IPS DF 19.7 (cell line): ENCODE measurements at regions not wholly inside any gene's neighbourhood (a gene's known extent, or its start where the extent isn't known, plus 50 kb on each side); places are given as distances from the start of the nearest gene placed in this dataset.

Experiments
- DNase-seq: peaks from one replicate; pipeline ENCODE4 v3.0.0-alpha.2; 2013; ENCODE audit warnings: low read depth, low spot score

DNA sequence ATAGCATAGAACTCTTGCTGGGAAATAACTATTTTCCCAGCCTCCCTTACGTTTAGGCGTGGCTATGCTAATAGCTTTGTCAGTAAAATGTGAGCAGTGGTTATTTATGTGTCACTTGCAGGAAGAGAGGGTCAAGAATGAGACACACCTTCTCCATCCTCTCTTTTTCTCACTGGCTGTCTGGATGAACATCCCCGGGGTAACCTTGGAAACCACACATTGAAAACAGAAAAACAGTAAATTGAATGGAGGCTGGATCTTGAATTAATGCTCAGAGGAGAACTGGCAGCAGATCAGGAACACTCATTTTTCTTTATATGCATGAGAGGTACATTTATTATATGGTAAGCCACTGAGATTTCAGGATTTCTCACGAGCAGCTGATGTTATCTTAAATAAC lies 127.6 kb downstream of the DNAJB9 start:
- DNase-seq: no peak

DNA sequence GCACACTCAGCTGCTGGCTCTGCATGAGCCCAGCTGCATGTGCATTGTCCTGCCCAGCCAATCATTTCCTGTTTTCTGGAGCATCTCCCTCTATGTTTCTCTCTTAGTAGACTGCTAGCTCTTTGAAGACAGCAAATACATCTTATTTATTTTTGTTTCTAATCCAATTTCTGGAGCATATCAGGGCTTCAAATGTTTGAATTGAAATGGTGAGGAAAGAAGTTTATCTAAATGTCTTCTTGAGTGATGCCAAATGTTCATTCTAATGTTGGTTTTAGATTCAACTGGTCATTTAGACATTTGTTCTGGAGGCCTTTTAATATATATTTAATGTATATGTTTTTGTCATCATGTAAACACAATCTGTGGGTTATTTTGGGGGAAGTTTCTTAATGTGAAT lies 141.9 kb downstream of the DNAJB9 start:
- DNase-seq: no peak

DNA sequence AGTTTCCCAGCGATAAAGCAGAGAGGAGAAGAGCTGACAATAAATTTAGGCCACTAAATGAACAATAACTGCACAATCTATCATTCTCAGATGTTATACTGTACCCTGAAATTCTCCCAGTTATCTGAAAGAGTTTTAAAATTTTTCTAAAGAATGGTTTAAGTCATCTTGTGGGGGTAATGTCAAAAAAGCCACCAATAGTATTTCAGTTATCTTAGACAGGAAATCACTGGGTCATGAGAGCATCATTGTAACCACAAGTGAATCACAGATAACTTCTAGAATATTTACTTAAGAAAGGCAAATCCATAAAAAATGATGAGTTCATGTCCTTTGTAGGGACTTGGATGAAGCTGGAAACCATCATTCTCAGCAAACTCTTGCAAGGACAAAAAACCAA lies 147.1 kb downstream of the DNAJB9 start:
- DNase-seq: no peak

DNA sequence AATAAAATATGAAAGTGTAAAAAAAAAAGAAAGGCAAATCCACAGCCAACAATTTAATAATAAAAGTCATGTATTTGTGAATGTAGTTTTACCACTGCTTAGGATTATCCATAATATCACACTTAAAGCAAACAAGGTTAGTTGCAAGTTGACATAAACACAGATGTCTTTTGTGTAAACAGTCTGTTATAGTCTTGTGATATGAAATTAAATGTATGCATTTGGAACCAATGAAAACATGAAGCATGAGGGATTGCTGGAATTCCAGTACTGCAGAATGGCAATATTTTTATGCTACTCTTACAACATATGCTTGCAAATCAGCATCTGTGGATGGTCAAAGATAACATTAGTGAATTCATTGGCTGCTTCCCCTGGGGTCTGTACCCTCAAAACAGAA lies 148.1 kb downstream of the DNAJB9 start:
- no peak for DNase-seq

DNA sequence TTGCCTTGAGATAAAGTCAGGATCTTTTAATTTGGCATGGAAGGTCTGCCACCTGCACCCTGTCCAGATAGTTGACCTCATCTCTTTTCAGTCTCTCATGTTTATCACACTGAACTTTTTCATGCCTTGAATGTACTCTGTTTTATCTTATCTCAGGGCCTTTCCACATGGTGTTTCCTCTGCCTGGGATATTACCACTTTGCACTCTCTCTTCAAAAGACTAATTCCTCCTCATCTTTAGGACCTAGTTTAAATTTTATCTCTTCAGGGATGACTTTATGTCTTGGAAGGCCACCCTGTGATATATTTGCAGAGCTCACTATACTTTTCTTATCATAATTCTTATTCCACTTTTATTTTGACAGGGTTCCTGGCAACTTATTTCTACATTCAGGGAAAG lies 150.0 kb downstream of the DNAJB9 start:
- DNase-seq: no peak

DNA sequence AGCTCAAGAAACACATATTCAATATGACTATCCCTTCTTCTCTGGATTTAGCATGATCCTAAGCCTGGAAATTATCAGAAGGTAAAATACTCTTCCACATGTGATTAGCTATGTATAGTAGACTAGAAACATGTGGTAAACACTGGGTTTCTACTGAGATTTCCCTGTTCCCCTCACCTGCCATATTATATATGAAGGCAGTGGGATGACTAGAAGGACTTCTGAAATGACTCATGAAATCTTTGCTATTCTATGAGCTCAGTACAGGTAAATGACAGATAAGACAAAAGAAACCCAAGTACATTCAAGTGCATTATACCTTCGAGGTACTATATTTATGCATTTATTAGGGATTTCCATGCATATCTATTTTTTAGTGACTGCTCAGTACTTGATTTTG lies 152.9 kb downstream of the DNAJB9 start:
- no peak for DNase-seq

DNA sequence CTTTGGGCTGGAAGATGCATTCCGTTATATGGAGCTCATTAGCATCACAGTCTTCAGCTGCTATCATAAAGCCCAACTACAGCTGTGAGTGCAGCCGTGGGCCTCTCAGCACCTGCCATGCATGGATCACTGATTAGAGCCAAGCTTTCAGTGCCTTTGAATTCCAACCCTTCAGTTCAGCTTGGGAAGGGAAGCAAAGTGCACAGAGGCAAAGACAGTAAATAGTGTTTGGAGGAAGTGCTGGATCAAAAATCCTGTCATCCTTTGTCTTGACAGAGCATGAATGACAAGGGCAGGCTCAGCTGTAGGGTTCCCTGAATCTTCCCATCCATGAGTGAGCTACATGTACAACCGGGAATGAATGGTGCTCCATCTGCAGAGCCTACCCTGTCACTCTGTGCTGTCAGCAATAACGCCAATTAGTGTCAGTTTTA lies 153.7 kb downstream of the DNAJB9 start:
- DNase-seq: no peak

DNA sequence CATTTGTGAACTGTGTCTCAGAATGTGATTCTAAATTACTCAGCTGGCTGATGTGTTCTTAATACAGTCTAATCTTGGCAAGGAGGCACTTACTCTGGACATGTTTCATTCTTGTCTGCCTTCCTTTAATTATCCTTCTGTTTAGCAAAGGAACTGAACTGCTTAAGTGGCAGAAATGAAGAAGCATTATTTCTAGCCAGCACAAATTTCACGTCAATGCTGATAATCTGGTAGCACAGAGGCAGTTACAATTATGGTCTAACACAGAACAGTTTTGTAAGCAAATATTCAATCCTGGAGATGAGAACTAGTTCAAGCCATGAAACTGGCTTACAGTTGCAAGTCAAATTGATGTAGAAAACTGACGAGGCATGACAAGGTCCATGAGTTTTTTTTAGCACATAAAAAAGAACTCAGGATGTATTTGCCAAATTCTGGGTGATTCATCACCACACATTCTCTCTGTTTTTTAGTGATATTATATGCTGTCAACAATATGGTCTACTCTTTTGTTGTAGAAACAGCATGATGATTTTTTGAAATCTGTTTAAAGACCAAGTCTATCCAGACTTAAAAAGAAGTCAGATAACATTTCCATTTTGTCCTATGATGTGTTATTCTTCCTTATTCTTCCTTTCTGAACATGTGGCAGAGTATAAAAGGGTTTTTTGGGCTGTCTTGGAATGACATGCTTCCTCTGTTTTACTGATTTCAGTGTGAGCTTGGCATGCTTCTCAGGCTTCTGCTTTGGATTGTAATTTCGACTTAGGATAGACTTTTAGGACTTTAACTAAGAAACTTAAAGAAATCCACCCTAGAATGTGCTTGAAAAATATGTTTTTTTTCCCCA lies 154.8 kb downstream of the DNAJB9 start:
- no peak for DNase-seq

DNA sequence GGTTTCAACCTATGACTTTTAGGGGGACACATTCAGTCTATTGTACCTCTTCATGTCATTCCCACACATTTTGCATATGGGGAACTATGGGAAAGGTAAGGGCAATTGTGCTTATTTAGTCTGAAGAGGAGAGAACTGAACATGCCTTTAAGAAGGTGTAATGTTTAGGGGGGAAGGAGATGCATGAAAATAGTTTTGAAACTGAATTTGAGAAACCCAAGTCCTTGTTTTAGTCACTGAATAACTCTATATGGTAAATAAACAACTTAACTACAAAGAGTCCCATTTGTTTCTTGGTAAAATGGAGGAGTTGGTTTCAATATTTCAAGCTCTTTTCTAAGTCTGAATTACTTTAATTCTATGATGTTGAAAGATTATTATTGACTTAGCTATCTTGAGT lies 166.1 kb downstream of the DNAJB9 start:
- no peak for DNase-seq

DNA sequence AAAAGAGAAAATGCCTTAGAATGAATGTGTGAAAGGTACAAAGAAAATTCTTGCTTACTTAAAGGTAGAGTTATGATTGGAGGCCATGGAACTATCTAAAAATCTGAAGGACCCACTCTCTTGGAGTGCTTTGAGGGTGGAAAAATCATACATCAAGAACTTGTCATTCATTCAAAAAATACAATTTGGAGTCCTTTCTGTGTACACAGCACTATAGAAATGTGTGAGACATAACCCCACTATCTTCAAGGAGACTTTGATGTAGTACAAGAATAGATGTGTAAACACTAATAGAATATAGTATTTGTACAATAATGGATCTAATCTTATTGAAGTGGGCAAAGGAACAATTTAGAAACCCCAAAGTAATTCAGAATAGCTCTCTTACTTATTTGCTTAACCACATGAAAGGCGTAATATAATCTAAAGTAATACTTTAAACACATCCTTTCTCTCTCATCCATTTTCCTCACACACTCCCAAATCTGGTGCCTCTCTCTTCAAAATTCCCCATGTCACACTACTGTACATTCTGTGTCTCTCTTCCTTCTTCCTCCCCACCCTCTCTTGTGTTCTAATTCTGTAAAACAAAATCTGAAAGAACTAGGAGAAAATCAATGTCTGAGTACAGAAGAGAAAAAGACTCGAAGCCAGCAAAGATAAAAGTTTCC lies 166.7 kb downstream of the DNAJB9 start:
- no peak for DNase-seq

DNA sequence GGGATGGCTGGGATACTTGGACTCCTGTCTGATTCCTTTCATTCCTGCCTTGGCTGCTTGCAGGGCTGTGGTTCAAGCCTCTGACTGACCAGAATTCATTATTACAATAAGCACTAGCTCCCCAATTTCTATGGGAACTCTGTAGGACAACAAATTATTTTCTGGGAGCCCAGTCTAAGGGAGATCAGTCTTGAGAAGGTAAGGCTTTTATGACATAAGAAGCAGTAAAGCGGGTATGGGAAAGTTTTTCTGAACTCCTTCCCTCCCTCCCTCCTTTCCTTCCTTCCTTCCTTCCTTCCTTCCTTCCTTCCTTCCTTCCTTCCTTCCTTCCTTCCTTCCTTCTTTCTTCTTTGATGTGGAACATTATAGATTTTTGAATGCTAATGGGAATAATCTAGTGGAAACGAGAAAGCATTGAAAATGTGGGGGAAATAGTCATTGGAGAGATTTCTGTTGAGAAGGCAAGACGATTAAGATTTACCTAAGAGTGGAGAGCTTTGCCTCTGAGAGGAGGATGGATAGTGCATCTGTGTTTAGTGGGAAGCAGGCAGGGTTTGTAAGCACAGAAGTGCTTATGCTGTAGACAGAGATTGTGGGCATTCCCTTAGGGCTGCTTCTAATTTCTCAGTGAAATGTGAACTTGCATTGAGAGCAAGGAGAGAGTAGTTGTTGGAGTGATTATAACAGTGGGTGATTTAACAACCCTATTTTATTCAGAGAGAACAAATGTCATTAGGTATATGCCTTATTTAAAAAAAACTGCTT lies 201.5 kb downstream of the DNAJB9 start:
- DNase-seq: no peak

DNA sequence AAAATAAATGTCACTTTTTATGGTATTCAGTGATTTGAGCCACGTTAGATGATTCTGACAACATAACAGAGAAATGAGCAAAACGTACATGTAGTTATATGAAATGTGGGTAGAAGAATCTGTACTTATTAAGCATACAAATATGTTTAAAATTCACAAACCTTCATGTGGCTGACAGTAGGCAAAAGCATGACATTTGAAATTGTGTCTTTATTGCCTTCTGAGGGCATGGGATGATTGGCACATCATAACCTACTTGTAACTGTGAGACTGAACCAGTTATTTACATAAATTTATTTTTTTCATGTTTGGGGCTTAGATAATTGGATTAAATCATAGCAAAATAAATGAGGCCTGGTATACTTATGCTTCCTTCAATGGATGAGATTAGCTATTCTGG lies 202.2 kb downstream of the DNAJB9 start:
- DNase-seq: no peak

DNA sequence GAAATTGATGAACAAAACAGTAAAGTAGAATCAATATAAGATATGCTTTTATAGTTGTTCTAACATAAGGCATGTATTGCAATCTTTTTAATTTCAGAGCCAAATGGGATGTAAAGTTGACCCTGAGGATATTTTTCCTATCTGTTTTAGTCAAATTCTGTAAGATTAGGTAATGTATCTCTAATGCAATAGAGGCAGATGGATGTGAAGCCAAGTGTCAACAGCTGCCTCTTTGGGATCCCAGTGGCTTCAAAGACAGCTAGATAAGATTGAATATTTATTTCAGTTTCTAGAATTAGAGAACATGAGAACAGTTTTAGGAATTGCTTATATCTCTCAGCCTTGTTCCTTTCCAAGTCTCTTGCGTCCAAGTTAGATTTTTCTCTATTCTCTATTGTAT lies 208.3 kb downstream of the DNAJB9 start:
- no peak for DNase-seq

DNA sequence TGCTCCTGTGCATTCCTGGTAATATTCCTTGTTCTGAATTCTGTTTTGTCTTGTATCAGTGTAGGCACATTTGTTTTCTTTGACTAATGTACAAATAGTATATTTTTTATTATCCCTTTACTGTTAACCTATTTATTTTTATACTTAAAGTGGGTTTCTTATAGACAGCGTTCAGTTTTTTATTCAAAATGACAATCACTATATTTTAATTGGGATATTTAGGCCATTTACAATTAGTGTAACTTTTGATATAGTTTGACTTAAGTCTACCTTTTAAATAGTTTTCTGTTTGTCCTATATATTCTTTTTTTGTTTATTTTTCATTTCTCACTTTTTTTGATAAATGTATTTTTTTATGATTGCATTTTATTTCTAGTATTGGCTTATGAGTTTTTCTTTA lies 219.8 kb downstream of the DNAJB9 start:
- no peak for DNase-seq

DNA sequence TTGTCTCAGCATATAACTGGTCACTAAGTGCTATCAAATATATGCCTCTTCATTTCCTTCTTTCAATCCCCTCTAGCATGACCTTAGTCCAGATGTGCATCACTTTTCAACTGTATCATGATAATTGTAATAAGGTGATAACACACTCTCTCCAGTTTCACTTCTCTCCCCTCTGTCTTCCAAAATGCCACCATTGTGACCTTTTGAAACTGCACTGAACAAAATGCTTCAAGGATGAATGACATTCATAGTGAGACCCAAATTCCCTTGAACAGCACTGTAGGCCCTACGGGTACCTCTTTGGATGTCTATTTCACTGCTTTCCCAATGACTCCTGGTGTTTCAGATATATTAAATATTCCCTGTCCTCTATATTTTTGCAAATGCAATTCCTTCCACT lies 224.8 kb downstream of the DNAJB9 start:
- DNase-seq: no peak

DNA sequence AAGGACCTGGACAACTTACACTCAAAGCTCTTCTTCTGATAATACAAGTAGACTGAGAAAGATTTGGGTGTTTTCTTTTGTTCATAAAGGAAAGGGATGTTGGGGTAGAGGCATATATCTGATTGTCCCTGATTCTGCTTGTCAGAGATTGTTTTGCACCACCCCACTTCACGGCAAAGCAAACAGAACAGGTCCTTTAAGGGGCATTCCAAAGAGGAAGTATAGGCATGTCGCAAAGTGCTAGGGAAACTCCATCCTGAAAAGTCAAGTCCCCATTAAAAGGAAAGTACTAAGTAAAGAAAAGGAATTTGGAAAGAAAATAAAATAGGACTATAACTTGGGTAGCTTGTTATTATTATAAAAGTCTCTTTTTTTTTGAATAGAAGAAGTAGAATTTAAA lies 233.0 kb downstream of the DNAJB9 start:
- no peak for DNase-seq

DNA sequence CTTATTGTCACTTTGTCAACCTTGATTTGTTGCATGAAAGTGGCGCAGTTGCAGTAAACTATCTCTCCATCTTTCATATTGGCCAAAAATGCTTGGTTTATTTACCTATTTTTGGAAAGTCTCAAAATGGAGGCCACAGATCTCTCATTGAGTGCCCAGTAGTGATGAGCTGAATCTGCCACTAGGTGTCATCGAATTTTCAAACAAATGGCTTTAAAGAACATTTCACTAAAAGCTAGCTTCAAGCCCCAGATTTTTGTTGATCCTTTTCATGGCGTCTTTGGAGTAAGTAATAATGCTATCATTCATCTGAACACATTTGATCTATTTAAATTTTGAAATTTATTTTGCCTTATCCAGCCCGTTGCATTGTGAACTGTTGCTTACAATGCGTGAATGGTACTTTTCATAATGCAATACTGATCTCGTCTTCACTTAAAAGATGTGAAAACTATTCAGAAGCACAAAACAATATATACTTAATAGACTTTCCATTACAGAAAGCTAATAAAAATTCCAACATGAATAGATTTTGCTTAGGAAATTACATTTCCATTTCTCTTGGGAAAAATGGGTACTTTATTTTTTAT lies 236.2 kb downstream of the DNAJB9 start:
- no peak for DNase-seq

DNA sequence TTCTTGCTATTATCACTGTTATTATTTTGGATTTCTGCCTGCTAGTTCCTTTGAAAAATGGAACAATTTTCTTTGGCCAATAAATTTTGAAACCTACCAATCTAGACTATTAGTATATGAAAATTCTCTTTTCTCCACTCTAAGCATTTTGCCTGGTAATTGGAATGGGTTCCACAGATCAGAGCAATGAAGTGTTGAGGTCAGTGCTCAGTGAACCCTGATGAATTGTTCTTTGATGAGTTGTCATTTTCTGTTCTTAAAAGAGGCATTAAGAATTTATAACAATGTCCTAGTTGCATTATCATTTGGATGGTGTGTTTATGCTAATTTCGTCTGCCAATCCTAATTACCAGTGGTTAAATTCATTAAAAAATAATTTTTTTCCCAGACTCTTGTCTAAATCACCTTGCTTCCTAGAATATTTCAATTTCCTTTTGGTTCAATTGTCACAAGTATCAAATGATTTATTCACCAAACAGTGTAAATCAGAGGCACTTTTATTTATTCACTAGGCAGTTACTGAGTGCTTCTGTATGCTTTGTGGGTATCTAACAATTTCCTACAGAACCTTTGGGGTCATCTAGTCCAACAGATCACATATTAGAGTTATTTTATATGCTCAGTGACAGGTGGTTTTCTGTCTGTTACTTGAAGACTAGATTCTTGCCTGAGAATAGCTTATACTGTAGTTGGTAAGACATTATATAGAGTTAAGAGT lies 239.0 kb downstream of the DNAJB9 start:
- DNase-seq: no peak

DNA sequence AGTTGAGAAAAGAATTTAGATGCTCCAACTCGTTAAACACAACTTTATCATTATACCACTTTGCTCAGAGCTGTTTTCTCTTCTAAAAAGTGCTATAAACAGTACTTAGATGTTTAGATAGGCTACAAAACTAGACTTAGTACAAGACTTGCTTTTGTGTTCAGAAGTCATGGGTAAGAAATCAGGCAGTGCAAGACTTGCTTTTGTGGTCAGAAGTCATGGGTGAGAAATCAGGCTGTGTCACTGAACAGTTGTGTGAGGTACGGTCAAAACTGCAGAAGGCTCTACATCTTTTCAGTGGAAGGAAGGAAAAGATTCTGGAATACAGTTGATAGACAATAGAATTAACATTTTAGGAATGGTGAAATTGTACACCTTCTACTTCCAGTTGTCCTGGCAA lies 239.7 kb downstream of the DNAJB9 start:
- DNase-seq: no peak

DNA sequence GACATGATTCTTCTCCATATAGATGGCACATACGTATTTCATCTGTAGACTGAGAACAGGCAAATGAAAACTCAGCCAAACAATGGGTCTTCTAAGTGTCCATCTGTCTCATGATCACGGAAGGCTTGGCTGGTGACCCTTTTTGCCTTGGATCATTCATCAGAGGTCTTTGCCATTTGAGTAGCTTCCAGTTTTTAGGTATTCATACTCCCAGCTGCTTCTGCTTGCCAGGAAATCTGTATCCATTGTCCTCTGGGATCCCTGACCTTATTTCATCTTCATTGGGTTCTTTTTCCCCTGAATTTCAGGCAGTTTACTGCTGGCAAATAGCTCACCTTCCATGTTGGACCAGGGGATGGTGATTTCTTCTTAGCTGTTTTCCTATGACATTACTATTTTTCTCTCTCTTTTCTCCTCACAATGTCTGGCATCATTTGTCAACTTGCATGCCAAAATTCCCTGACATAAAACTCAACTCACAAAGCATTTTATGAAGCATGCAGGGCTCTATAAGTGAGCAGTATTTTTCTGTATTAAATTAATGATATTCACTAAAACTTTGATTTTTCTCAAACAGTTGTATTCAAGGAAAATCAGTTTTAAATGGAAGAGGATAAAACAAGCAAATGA lies 241.2 kb downstream of the DNAJB9 start:
- no peak for DNase-seq
